ENCODE measurements at regions not wholly inside any gene's neighbourhood (a gene's known extent, or its start where the extent isn't known, plus 50 kb on each side); places are given as distances from the start of the nearest gene placed in this dataset.
"Not testable (repeated sequence)": the region's sequence is repeated elsewhere in the genome, so short reads cannot be mapped to it uniquely, and the experiment has no call there.

- TF ChIP-seq HMGN3 (IDR thresholded peaks at IDR 0.05; ENCODE audit: borderline replicate concordance, extremely low read depth, insufficient read length, low read depth, low read length) = no peak
- TF ChIP-seq ZHX1 (conservative IDR thresholded peaks at IDR 0.05; ENCODE audit: low read length) = no peak
- no peak for TF ChIP-seq BRD9 (IDR thresholded peaks at IDR 0.05; ENCODE audit: low read depth, partially characterized antibody)
- no peak for TF ChIP-seq E4F1 (CRISPR knock-in tag; IDR thresholded peaks at IDR 0.05; ENCODE audit: borderline replicate concordance)
Observed at GRCh38 chr4:52431410-52431809, 227.7 kb downstream of the USP46 start (continued).

DNA sequence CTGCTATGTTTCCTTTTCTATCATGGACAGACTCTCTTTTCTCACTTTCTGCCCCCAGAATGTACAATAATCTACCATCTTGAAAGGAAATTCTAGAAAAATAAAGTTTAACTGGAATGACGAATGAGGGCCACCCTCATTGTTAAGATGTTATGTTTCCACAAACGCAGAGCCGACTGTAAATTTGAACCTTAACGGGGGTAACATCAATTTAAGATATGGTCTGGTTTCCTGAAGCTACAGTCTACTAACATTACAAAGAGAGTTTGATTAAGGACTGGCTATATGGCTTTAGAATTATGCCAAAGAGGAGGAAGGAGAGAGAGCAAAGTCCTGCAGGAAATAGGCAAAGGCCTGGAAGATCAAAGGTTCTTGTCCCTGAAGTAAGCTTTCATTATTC is 227.2 kb downstream of the USP46 start:
- Histone ChIP-seq H3K9ac (ENCODE audit: insufficient read depth in 1 of 2, low read depth in 2 of 2, low read length in 2 of 2) (no peak overlapping the region), H3K9me1 (ENCODE audit: control insufficient read depth, insufficient read depth, low read length) (no peaks in the 10 kb centered on the region), H3K9me3 (replicated peaks; ENCODE audit: control insufficient read depth, insufficient read depth, low read depth, low read length) (no peaks in the 10 kb centered on the region), H3K36me3 (ENCODE audit: control insufficient read depth, insufficient read depth, low read length) (no peaks in the 10 kb centered on the region), H3K4me1 (replicated peaks in 1 of 2; ENCODE audit: control insufficient read depth in 2 of 2, insufficient read depth in 2 of 2, low read length in 2 of 2) (no peaks in the 10 kb centered on the region), H2AFZ (ENCODE audit: low read depth, low read length) (no peak overlapping the region), H4K20me1 (replicated peaks; ENCODE audit: control insufficient read depth, insufficient read depth, low read length) (no peaks in the 10 kb centered on the region), H3K27ac (ENCODE audit: extremely low read depth, low read depth, low read length) (no peak overlapping the region), H3K27me3 (ENCODE audit: control insufficient read depth in 2 of 2, insufficient read depth in 2 of 2, low read length in 2 of 2) (peaks cover 0 to 4% of the 10 kb centered on the region in 2 experiments; a peak in 1 of 5 replicates), H3K4me3 (no peak overlapping the region), H3K4me2 (ENCODE audit: insufficient read depth, low read length) (no peak overlapping the region), H3K79me2 (ENCODE audit: control insufficient read depth, insufficient read depth, low read length) (no peaks in the 10 kb centered on the region)
- in situ Hi-C loops (cut with MboI) (no loop called here), intact Hi-C loops (cut with micrococcal nuclease) (no loop called here)
- CTCF ChIA-PET (ENCODE audit: low intra/inter-chr PET ratio) = no interaction called here
- POLR2A ChIA-PET = no interaction called here
- BruUV-seq (replicated peaks) = no TSS peak
- WGBS (ENCODE audit: insufficient coverage, low coverage, missing lambda C conversion rate) = 0% methylated on average over 4 of the region's 4 CpGs
- no peak for TF ChIP-seq SP2 (IDR thresholded peaks at IDR 0.05; ENCODE audit: extremely low read depth, low read depth, low read length, poor library complexity, severe bottlenecking)
- TF ChIP-seq TCFL5 (CRISPR knock-in tag; conservative IDR thresholded peaks at IDR 0.05) = no peak
- TF ChIP-seq MBD2 (IDR thresholded peaks at IDR 0.05; ENCODE audit: borderline replicate concordance, low read depth) = no peak
- ATAC-seq (no peak), FAIRE-seq (no peak), DNase-seq (ENCODE audit: extremely low read depth in 1 of 4, low spot score in 3 of 4) (no peak)

- CTCF ChIA-PET (ENCODE audit: low intra/inter-chr PET ratio); in situ Hi-C loops (cut with MboI): not testable (repeated sequence)
Observed at GRCh38 chr4:52442524-52442923, 216.6 kb downstream of the USP46 start.

More at GRCh38 chr4:52442524-52442923, 216.6 kb downstream of the USP46 start:
- H4K20me1 ChIP-seq (replicated peaks; ENCODE audit: control insufficient read depth, insufficient read depth, low read length); BruUV-seq (replicated peaks); FAIRE-seq; ATAC-seq; H3K4me1 ChIP-seq (replicated peaks in 1 of 2; ENCODE audit: control insufficient read depth in 2 of 2, insufficient read depth in 2 of 2, low read length in 2 of 2); H3K79me2 ChIP-seq (ENCODE audit: control insufficient read depth, insufficient read depth, low read length); H3K36me3 ChIP-seq (ENCODE audit: control insufficient read depth, insufficient read depth, low read length); H3K4me2 ChIP-seq (ENCODE audit: insufficient read depth, low read length); H3K9ac ChIP-seq (ENCODE audit: insufficient read depth in 1 of 2, low read depth in 2 of 2, low read length in 2 of 2); H3K27ac ChIP-seq (ENCODE audit: extremely low read depth, low read depth, low read length); intact Hi-C loops (cut with micrococcal nuclease); H3K4me3 ChIP-seq; H2AFZ ChIP-seq (ENCODE audit: low read depth, low read length); DNase-seq (ENCODE audit: extremely low read depth in 1 of 4, low spot score in 3 of 4); H3K9me3 ChIP-seq (replicated peaks; ENCODE audit: control insufficient read depth, insufficient read depth, low read depth, low read length); POLR2A ChIA-PET; H3K9me1 ChIP-seq (ENCODE audit: control insufficient read depth, insufficient read depth, low read length); H3K27me3 ChIP-seq (ENCODE audit: control insufficient read depth in 2 of 2, insufficient read depth in 2 of 2, low read length in 2 of 2): not testable (repeated sequence)
- no CpG with 5 or more reads among the region's 1 CpG for WGBS (ENCODE audit: insufficient coverage, low coverage, missing lambda C conversion rate)
